ENCODE measurements at regions not wholly inside any gene's neighbourhood (a gene's known extent, or its start where the extent isn't known, plus 50 kb on each side); places are given as distances from the start of the nearest gene placed in this dataset.

DNA sequence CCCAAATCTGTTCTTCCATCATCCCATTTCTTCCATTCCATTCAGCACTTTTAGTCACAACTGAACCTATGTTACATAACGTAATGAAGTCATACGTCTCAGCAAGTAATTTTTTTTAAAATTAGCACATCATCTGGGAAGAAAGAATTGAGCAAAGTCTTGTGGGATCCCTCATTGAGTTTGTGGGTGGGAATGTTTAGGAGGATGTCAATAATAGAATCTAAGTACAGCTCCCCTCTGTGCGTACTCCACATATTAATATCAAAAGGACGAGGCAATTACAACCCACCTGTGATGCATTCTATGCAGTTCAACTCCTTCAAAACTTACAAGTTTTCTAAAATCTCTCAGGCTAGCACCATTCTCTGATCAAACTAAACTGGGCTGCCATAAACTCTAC lies 526.3 kb downstream of the AGTPBP1 start:
- no peaks in the 10 kb centered on the region for H3K9me3 Mint-ChIP-seq
- H3K4me1 Mint-ChIP-seq: no peaks in the 10 kb centered on the region
- ATAC-seq (ENCODE audit: low read depth) (no peak), DNase-seq (ENCODE audit: low spot score in 2 of 2) (no peak)
- H3K4me3 Mint-ChIP-seq: no peak overlapping the region
- H3K36me3 Mint-ChIP-seq: no peaks in the 10 kb centered on the region
- no peak overlapping the region for H3K27ac Mint-ChIP-seq
- H3K27me3 Mint-ChIP-seq: peaks cover 6% of the 10 kb centered on the region

DNA sequence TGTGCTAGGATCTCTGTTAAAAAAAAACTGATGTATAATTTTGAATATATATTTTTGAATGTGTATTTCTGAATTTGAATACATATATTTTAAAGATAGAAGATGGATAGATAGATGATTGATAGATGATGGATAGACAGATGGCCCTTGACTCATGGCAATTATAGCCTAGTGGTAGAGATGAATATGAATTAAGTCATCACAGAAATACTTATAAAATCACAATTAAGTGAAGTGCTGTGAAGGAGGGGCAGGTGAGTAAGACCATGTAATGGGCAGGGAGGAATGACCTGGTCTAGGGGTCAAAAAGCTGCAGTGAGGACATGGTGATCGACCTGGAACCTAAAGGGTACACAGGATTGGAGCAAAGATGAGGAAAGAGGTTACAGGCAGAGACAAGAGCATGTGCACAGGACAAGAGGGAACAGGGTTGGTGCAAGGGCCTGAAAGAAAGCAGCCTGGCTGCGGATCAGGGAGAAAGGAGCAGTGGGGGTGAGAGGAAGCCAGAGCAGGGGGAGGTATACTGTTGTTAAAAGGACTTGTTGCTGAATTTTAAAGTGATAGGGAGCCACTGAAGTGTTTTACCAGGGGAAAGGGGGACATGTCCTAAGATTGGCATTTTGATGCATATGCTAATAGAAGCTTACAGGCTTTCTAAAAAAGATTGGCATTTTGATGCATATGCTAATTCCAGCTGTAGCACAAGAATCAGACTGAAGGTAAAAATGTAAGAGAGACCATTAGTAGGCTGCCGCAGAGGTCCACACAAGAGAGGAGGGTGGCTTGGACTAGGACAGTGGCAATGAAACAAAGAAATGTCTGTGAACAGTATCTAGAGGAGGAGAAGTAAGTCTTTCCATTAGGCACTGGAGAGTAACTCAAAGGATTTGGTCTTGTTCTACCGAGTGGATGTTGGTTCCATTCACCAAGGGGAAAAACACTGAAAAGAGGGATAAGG lies 527.8 kb downstream of the AGTPBP1 start:
- Mint-ChIP-seq H3K36me3 (no peaks in the 10 kb centered on the region), H3K4me3 (no peak overlapping the region), H3K9me3 (no peaks in the 10 kb centered on the region), H3K4me1 (no peaks in the 10 kb centered on the region), H3K27me3 (peaks cover 6% of the 10 kb centered on the region), H3K27ac (no peak overlapping the region)
- no peak for DNase-seq (ENCODE audit: low spot score in 2 of 2)
- ATAC-seq (ENCODE audit: low read depth): no peak

DNA sequence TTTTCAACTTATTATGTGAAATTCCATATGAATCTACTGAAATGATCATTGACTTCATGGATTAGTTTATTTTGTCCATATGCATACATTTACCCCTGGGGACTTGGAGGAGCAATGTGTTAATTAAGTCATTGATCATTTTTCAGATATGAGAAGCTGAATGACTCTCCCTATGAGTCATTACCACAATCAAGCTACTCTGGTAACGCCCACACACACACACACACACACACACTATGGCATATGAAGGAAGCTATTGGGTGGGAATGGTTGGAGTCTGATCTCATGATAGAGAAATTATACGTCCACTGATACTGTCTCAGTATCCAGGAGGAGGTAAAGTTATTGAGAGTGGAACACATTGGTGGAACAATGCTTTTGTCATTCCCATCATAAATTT lies 528.9 kb downstream of the AGTPBP1 start:
- no peaks in the 10 kb centered on the region for H3K9me3 Mint-ChIP-seq
- H3K36me3 Mint-ChIP-seq: no peaks in the 10 kb centered on the region
- H3K27ac Mint-ChIP-seq: no peak overlapping the region
- no peaks in the 10 kb centered on the region for H3K4me1 Mint-ChIP-seq
- no peak overlapping the region for H3K4me3 Mint-ChIP-seq
- DNase-seq (ENCODE audit: low spot score in 2 of 2) (no peak), ATAC-seq (ENCODE audit: low read depth) (no peak)
- H3K27me3 Mint-ChIP-seq: peaks cover 6% of the 10 kb centered on the region

DNA sequence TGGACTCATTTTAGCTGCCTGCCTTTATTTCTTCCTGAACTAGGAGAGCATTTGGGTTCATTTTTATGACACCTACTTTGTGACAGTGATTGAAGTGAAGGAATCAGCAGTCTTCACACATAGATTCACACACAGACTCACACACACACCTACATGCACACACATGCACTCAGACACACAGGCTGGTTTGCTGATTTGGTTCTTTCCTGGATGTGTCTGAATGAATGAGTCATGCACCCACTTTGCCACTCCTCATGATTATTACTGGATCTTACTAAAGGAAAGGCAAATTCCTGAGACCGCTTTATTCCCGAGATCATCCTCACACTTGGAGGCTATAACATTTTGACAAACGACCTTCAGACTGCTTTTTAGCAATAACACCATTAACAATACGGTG lies 529.5 kb downstream of the AGTPBP1 start:
- Mint-ChIP-seq H3K4me1 (no peaks in the 10 kb centered on the region), H3K36me3 (no peaks in the 10 kb centered on the region), H3K27me3 (peaks cover 4% of the 10 kb centered on the region), H3K27ac (no peak overlapping the region), H3K9me3 (no peaks in the 10 kb centered on the region), H3K4me3 (no peak overlapping the region)
- DNase-seq (ENCODE audit: low spot score in 2 of 2) (no peak), ATAC-seq (ENCODE audit: low read depth) (no peak)

DNA sequence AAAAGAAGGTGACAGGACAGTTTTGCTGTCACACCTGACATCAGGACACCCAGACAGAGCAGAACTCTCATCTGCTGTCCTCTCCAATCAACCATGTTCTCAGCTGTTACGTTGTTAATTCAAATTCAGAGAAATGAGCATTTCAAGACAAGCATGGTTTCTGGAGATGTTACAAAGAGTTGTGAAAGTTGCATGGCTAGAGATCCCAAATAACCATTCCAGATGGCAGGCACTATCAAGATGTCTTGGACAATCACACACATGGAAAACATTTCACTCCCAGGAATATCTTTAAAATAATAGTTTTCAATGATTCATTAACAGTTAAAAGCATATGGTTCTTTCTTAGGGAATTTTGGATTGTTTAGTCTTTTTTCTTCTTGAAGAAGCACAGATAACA lies 533.1 kb downstream of the AGTPBP1 start:
- no peaks in the 10 kb centered on the region for H3K27me3 Mint-ChIP-seq
- no peak overlapping the region for H3K4me3 Mint-ChIP-seq
- peaks cover 2% of the 10 kb centered on the region for H3K9me3 Mint-ChIP-seq
- no peak for DNase-seq (ENCODE audit: low spot score in 2 of 2)
- no peaks in the 10 kb centered on the region for H3K36me3 Mint-ChIP-seq
- no peak for ATAC-seq (ENCODE audit: low read depth)
- H3K4me1 Mint-ChIP-seq: no peaks in the 10 kb centered on the region
- no peak overlapping the region for H3K27ac Mint-ChIP-seq

DNA sequence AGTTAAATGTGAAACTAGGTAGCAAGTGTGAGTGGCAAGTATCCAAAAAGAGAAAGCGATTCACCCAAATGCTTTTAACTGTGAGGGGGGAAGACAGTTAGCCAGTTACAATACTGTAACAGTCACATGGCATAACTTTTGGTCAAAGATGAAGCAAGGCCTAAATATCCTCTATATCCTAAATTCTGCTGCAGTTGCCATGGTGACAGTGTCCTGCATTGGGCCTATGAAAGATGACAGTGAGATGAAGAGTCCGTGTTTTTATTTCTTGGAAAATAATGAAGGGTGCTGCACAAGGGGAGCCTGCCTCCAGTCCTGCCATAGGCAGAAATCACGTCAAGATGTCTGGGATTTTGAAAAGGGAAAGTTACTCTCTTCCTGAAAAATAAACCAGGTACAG lies 534.6 kb downstream of the NTRK2 start:
- Mint-ChIP-seq H3K36me3 (no peaks in the 10 kb centered on the region), H3K9me3 (peaks cover 2% of the 10 kb centered on the region), H3K27me3 (no peaks in the 10 kb centered on the region), H3K4me1 (no peaks in the 10 kb centered on the region), H3K4me3 (no peak overlapping the region), H3K27ac (no peak overlapping the region)
- DNase-seq (ENCODE audit: low spot score in 2 of 2): no peak
- ATAC-seq (ENCODE audit: low read depth): no peak

DNA sequence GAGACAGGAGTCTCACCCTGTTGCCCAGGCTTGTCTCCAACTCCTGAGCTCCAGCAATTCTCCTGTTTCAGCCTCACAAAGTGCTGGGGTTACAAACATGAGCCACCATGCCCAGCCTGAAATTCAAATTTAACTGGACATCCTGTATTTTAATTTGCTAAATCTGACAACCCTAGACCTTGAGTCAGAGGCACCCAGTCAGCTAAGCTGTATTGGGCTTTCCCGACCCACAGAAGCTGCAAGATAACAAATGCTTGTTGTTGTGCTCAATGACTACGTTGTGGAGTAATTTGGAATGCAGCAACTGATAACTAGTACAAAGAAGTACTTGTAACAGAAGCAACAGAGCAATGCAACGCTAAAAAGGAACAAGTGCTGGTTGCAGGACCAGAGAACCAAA lies 533.1 kb downstream of the NTRK2 start:
- Mint-ChIP-seq H3K27me3 (no peaks in the 10 kb centered on the region), H3K9me3 (peaks cover 2% of the 10 kb centered on the region), H3K36me3 (no peaks in the 10 kb centered on the region), H3K4me3 (no peak overlapping the region), H3K4me1 (no peaks in the 10 kb centered on the region), H3K27ac (no peak overlapping the region)
- DNase-seq (ENCODE audit: low spot score in 2 of 2): no peak
- no peak for ATAC-seq (ENCODE audit: low read depth)

DNA sequence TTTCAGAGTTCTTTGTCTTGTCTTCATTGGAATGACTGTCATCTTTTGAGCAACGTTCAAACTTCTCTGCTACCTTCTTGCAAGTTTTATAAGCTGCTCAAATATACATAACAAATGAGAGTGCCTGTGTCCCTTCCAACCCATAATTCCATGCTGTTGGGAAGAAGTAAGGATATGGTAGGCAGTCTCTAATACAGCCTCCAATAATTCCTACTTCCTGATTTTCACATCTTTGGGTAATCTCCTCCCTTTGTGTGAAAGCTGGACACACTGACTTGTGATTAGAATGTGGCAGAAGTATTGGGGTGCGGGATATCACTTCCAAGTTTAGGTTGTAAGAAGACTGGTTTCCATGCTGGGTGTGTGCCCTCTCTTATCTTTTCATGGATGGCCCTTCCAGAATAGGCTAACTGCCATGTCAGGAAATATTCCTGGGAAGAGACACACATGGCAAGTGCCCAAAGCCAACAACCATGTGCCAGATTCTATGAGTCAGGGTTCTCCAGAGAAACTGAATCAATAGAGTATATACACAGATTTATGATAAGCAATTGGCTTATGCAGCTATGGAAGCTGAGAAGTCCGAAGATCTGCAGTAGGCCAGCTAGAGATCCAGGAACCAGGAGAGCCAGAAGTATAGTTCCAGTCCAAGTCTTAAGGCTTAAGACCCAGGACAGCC lies 531.3 kb downstream of the NTRK2 start:
- no peaks in the 10 kb centered on the region for H3K9me3 Mint-ChIP-seq
- H3K4me1 Mint-ChIP-seq: no peaks in the 10 kb centered on the region
- no peak for DNase-seq (ENCODE audit: low spot score in 2 of 2)
- H3K36me3 Mint-ChIP-seq: no peaks in the 10 kb centered on the region
- no peak overlapping the region for H3K27ac Mint-ChIP-seq
- H3K4me3 Mint-ChIP-seq: no peak overlapping the region
- H3K27me3 Mint-ChIP-seq: no peaks in the 10 kb centered on the region
- ATAC-seq (ENCODE audit: low read depth): no peak

DNA sequence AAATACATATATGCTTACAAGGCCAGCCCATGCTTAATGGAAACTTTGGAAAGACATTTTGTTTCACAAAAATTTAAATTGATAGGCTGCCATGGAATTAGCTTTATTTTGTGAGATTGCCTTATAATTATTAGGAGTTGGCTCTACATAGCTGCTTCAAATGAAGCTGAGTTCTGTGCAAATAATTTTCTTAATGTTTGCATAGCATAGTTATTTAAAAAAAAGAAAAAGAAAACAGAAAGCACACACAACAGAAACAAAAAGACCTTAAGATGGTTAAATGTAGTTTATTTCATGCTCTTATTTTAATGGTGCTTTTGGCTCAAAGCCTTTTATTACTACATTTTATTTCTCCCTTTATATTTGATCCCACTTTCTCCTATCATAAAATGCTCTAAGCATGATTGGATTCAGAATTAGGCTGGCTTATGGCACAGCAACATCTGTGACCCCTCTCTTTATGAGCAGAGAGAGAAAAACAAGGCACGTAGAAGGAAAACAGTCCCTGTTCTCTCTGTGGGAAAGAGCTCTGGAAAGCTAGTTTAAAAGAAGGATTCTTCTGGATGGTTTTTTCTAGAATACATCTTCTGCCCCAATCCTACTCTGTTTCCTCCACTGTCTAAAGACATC lies 530.5 kb downstream of the NTRK2 start:
- Mint-ChIP-seq H3K9me3 (peaks cover under 1% of the 10 kb centered on the region), H3K36me3 (no peaks in the 10 kb centered on the region), H3K4me1 (no peaks in the 10 kb centered on the region), H3K4me3 (no peak overlapping the region), H3K27me3 (no peaks in the 10 kb centered on the region), H3K27ac (no peak overlapping the region)
- ATAC-seq (ENCODE audit: low read depth) (no peak), DNase-seq (ENCODE audit: low spot score in 2 of 2) (no peak)

DNA sequence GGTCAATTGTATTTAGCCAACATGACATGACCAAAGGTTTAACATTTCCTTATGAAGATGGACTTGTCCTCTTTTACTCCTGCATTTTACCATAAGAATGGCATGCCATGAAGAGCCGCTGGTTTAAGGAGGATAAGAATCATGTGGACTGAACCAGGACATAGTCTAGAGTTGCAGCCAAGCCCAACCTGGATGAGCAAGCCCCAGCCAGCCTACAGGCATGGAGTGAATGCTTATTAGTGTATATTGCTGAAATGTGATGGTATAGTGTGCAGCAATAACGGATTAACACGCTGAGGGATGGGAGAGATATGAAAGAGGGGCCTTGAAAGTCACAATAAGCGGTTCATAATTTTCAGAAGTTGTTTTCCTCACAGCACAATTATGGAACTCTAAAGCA lies 523.2 kb downstream of the NTRK2 start:
- H3K9me3 Mint-ChIP-seq: peaks cover 11% of the 10 kb centered on the region
- H3K4me3 Mint-ChIP-seq: no peak overlapping the region
- no peaks in the 10 kb centered on the region for H3K36me3 Mint-ChIP-seq
- no peak for DNase-seq (ENCODE audit: low spot score in 2 of 2)
- no peaks in the 10 kb centered on the region for H3K4me1 Mint-ChIP-seq
- H3K27me3 Mint-ChIP-seq: no peaks in the 10 kb centered on the region
- no peak overlapping the region for H3K27ac Mint-ChIP-seq
- ATAC-seq (ENCODE audit: low read depth): no peak

DNA sequence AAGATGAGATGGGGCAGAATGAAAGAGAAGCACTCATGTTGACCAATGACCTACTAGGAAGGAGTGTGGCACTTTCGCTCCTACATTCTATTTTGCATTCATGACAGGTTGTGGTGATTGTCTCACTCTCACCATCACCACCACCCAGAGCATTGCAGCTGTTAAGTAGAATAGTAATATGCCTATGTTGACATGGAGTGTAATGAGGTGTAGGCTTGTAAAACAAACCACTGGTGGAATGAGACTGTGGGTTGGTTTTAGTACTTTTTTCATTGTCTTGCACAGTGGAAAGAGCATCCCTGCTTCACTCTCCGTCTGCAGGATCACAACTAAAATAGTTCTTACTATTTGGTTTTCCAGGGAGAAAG lies 516.7 kb downstream of the NTRK2 start:
- no peak for ATAC-seq (ENCODE audit: low read depth)
- H3K4me3 Mint-ChIP-seq: no peak overlapping the region
- no peak overlapping the region for H3K27ac Mint-ChIP-seq
- H3K4me1 Mint-ChIP-seq: no peaks in the 10 kb centered on the region
- no peaks in the 10 kb centered on the region for H3K27me3 Mint-ChIP-seq
- H3K36me3 Mint-ChIP-seq: no peaks in the 10 kb centered on the region
- no peak for DNase-seq (ENCODE audit: low spot score in 2 of 2)
- H3K9me3 Mint-ChIP-seq: peaks cover 3% of the 10 kb centered on the region

DNA sequence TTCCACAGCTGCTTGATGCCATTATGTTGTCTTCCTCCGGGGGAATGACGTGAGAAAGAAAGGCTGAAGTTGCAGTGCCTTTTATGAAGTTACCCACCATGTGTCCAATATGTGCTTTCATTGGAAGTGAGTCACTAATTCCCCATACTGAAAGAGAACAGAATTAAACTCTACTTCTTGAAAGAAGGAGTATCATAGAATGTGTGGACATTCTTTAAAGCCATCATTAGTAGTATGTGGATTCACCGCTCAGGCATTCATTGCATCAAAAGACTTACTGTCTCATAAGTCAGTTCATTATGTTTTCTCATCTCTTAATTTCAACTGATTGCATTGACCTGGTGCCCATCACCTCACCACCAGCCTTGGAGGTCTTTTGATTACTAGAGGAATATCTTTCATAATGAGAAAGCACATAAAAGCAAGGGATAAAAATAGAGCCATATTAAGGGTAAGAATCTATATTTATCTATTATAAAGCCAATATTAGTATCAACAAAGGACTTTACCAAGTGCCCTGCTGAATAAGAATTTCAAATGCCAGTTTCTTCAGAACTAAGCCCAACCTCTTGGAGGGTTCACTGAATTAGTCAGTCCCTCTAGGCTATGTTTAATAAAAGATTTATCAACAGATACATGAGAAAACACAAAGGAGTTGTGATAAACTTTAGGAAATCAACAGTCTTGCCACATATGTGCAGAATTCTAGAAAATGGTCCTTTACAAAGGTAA lies 516.1 kb downstream of the NTRK2 start:
- no peaks in the 10 kb centered on the region for H3K4me1 Mint-ChIP-seq
- ATAC-seq (ENCODE audit: low read depth) (no peak), DNase-seq (ENCODE audit: low spot score in 2 of 2) (no peak)
- H3K9me3 Mint-ChIP-seq: peaks cover 3% of the 10 kb centered on the region
- H3K27ac Mint-ChIP-seq: no peak overlapping the region
- H3K27me3 Mint-ChIP-seq: no peaks in the 10 kb centered on the region
- H3K36me3 Mint-ChIP-seq: no peaks in the 10 kb centered on the region
- no peak overlapping the region for H3K4me3 Mint-ChIP-seq

DNA sequence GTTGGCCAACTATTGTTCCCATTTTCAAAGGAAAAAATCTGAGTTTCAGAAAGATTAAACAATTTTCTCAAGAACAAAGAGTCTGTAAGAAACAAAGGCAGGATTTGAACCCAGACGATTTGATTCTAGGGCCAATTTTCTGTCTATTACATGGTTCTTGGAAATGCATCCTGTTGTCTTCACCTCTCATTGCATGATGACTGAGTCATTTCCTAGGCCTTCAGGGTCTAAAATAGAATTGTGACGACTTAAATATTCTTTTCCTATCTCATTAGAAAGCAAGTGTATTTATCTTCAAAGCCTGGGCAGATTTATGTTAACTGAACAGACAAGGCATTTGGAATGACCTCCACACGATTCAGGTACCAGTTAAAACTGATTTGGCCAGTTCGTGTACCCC lies 512.9 kb downstream of the NTRK2 start:
- Mint-ChIP-seq H3K27ac (no peak overlapping the region), H3K36me3 (no peaks in the 10 kb centered on the region), H3K4me3 (no peak overlapping the region), H3K4me1 (no peaks in the 10 kb centered on the region), H3K9me3 (peaks cover 1% of the 10 kb centered on the region), H3K27me3 (no peaks in the 10 kb centered on the region)
- ATAC-seq (ENCODE audit: low read depth): no peak
- DNase-seq (ENCODE audit: low spot score in 2 of 2): no peak

DNA sequence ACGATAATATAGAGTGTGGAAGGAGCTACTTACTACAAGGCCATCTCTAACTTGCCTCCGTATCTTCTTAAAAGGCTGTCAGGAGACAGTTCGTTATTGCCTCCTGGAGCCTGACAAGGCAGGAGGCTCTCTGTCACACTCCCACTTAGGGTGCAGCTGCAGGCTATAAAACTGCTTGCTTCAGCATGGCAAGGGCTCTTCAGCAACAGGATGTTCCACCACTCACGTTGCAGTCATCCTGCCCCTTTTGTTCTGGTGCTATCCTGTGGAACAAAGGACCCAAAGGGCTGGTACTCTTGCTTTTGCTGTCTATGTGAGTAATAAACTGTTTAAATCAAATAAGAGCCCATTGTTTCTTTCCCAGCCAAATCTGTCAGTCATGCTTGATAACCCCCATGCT lies 508.9 kb downstream of the NTRK2 start:
- H3K27ac Mint-ChIP-seq: no peak overlapping the region
- H3K4me1 Mint-ChIP-seq: no peaks in the 10 kb centered on the region
- no peaks in the 10 kb centered on the region for H3K9me3 Mint-ChIP-seq
- ATAC-seq (ENCODE audit: low read depth) (no peak), DNase-seq (ENCODE audit: low spot score in 2 of 2) (no peak)
- peaks cover 2% of the 10 kb centered on the region for H3K27me3 Mint-ChIP-seq
- H3K4me3 Mint-ChIP-seq: no peak overlapping the region
- H3K36me3 Mint-ChIP-seq: no peaks in the 10 kb centered on the region

All from memory B cell (primary cell).